ENCODE measurements at regions not wholly inside any gene's neighbourhood (a gene's known extent, or its start where the extent isn't known, plus 50 kb on each side); places are given as distances from the start of the nearest gene placed in this dataset.

DNA sequence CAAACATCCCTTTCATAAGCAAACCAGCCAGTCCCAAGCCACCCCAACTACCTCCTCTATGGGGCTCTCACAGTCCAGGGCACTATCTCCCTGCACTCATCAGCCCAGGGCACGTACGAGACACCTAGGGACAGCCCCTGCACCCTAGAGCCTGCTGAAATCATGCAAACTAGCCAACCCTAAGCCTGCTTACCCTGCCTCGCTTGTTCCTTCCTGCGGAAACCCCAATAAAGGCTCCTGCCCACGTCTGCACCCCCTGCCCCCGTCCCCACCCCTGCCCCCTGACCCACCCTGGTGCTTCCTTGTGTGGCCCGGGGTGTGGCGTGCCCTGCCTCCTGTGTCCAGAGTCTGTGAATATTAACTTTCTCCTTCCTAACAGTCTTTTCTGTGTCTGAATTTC is 135.9 kb downstream of the GADD45G start:
- TF ChIP-seq EZH2 (IDR thresholded peaks at IDR 0.05; ENCODE audit: borderline replicate concordance, low read length) = no peak
- TF ChIP-seq, protein P1, sequence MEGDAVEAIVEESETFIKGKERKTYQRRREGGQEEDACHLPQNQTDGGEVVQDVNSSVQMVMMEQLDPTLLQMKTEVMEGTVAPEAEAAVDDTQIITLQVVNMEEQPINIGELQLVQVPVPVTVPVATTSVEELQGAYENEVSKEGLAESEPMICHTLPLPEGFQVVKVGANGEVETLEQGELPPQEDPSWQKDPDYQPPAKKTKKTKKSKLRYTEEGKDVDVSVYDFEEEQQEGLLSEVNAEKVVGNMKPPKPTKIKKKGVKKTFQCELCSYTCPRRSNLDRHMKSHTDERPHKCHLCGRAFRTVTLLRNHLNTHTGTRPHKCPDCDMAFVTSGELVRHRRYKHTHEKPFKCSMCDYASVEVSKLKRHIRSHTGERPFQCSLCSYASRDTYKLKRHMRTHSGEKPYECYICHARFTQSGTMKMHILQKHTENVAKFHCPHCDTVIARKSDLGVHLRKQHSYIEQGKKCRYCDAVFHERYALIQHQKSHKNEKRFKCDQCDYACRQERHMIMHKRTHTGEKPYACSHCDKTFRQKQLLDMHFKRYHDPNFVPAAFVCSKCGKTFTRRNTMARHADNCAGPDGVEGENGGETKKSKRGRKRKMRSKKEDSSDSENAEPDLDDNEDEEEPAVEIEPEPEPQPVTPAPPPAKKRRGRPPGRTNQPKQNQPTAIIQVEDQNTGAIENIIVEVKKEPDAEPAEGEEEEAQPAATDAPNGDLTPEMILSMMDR (IDR thresholded peaks at IDR 0.05; ENCODE audit: low read length) = no peak

Measured in OCI-LY1 (cell line).